ENCODE measurements at regions not wholly inside any gene's neighbourhood (a gene's known extent, or its start where the extent isn't known, plus 50 kb on each side); places are given as distances from the start of the nearest gene placed in this dataset.

DNA sequence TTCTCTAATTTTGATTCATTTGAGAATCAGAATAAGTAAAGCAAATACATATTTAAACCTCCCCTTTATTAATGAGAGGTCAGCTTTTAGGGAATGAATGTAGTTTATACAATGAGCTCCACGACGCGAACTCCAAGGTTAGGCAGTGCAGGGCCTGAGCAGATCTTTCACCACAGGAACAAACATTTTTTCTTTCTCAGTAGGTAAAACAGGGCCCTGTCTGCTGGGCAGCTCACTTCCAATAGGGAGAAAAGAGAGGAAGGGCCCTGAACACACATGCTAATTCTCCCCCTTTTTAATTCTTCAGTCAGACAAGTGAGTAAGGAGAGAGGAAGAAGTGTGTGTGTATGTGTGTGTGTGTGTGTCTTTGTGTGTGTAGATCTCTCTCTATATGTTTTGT lies 682.4 kb upstream of the TMEFF2 start:
- no peak overlapping the region for H3K9ac ChIP-seq (ENCODE audit: control insufficient read depth, insufficient read depth, low read length)
- BruUV-seq (replicated peaks), result no TSS peak
- intact Hi-C loops (cut with micrococcal nuclease; ENCODE audit: unreplicated experiment), result no loop called here
- no peaks in the 10 kb centered on the region for H3K27me3 ChIP-seq (replicated peaks in 1 of 2; ENCODE audit: control insufficient read depth in 2 of 2, insufficient read depth in 2 of 2, low read length in 1 of 2)
- H3K79me2 ChIP-seq (ENCODE audit: control insufficient read depth, insufficient read depth, low read length), result no peaks in the 10 kb centered on the region
- H3K36me3 ChIP-seq (ENCODE audit: control insufficient read depth in 2 of 2, insufficient read depth in 2 of 2, low read length in 1 of 2), result no peaks in the 10 kb centered on the region
- CTCF ChIA-PET, result no interaction called here
- in situ Hi-C loops (cut with MboI), result no loop called here
- no peak for ATAC-seq
- no peak overlapping the region for H3K4me2 ChIP-seq (ENCODE audit: control insufficient read depth, insufficient read depth)
- TF ChIP-seq, protein P1, sequence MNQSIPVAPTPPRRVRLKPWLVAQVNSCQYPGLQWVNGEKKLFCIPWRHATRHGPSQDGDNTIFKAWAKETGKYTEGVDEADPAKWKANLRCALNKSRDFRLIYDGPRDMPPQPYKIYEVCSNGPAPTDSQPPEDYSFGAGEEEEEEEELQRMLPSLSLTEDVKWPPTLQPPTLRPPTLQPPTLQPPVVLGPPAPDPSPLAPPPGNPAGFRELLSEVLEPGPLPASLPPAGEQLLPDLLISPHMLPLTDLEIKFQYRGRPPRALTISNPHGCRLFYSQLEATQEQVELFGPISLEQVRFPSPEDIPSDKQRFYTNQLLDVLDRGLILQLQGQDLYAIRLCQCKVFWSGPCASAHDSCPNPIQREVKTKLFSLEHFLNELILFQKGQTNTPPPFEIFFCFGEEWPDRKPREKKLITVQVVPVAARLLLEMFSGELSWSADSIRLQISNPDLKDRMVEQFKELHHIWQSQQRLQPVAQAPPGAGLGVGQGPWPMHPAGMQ (IDR thresholded peaks at IDR 0.05; ENCODE audit: borderline replicate concordance), result no peak
- FAIRE-seq, result no peak
- no peaks in the 10 kb centered on the region for H3K4me1 ChIP-seq (ENCODE audit: control insufficient read depth, insufficient read depth, low read length)
- SMC1A ChIA-PET (ENCODE audit: uncharacterized antibody, unreplicated experiment), result no interaction called here
- RAD21 ChIA-PET (ENCODE audit: unreplicated experiment), result no interaction called here
- 40% methylated on average over 3 of the region's 3 CpGs for WGBS (ENCODE audit: insufficient coverage, insufficient replicate concordance, low lambda C conversion rate, missing lambda C conversion rate)
- no peak overlapping the region for H3K27ac ChIP-seq (ENCODE audit: control insufficient read depth, insufficient read depth)
- POLR2A ChIA-PET, result no interaction called here
- no peaks in the 10 kb centered on the region for H4K20me1 ChIP-seq (ENCODE audit: control insufficient read depth, insufficient read depth)
- no peak overlapping the region for H3K4me3 ChIP-seq
- no peak for DNase-seq (ENCODE audit: low read depth, low spot score)
- no peak overlapping the region for H2AFZ ChIP-seq (ENCODE audit: control insufficient read depth, low read depth, low read length)
- H3K9me3 ChIP-seq (replicated peaks; ENCODE audit: control insufficient read depth, insufficient read depth, low read length), result no peaks in the 10 kb centered on the region

DNA sequence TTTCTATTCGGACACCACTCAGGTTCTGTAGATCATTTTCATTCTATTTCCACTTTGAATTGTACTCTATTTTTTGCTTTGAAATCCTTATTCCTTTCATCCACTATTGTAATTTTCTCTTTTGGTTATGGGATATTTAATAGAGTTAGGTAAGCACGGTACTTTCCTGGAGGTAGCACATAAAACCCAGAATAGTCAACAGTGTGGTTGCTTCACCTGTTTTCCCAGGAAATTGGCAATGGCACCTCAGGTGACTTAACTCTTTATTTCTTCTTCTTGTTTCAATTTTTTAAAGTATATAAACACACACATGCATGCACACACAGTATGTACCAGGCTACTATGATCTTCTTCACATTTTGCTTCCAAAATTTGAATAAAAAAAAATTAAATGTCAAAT lies 682.0 kb upstream of the TMEFF2 start:
- Histone ChIP-seq H3K4me3 (no peak overlapping the region), H3K79me2 (ENCODE audit: control insufficient read depth, insufficient read depth, low read length) (no peaks in the 10 kb centered on the region), H3K4me2 (ENCODE audit: control insufficient read depth, insufficient read depth) (no peak overlapping the region), H3K36me3 (ENCODE audit: control insufficient read depth in 2 of 2, insufficient read depth in 2 of 2, low read length in 1 of 2) (no peaks in the 10 kb centered on the region), H3K27me3 (replicated peaks in 1 of 2; ENCODE audit: control insufficient read depth in 2 of 2, insufficient read depth in 2 of 2, low read length in 1 of 2) (no peaks in the 10 kb centered on the region), H3K27ac (ENCODE audit: control insufficient read depth, insufficient read depth) (no peak overlapping the region), H3K4me1 (ENCODE audit: control insufficient read depth, insufficient read depth, low read length) (no peaks in the 10 kb centered on the region), H3K9ac (ENCODE audit: control insufficient read depth, insufficient read depth, low read length) (no peak overlapping the region), H2AFZ (ENCODE audit: control insufficient read depth, low read depth, low read length) (no peak overlapping the region), H3K9me3 (replicated peaks; ENCODE audit: control insufficient read depth, insufficient read depth, low read length) (no peaks in the 10 kb centered on the region), H4K20me1 (ENCODE audit: control insufficient read depth, insufficient read depth) (no peaks in the 10 kb centered on the region)
- no TSS peak for BruUV-seq (replicated peaks)
- ChIA-PET SMC1A (ENCODE audit: uncharacterized antibody, unreplicated experiment) (interaction anchor here (1.0 kb wide), 1 partner anchor 10 kb away, joined by 4 read pairs; no protein-coding TSS in a partner anchor), CTCF (no interaction called here), RAD21 (ENCODE audit: unreplicated experiment) (no interaction called here), POLR2A (no interaction called here)
- WGBS (ENCODE audit: insufficient coverage, insufficient replicate concordance, low lambda C conversion rate, missing lambda C conversion rate), result 0% methylated on average over 2 of the region's 2 CpGs
- ATAC-seq, result no peak
- DNase-seq (ENCODE audit: low read depth, low spot score), result no peak
- in situ Hi-C loops (cut with MboI) (no loop called here), intact Hi-C loops (cut with micrococcal nuclease; ENCODE audit: unreplicated experiment) (no loop called here)
- no peak for FAIRE-seq
- TF ChIP-seq ASH2L (IDR thresholded peaks at IDR 0.05; ENCODE audit: borderline replicate concordance, low read depth) (no peak), TARDBP (IDR thresholded peaks at IDR 0.05; ENCODE audit: borderline replicate concordance) (no peak), MTA3 (IDR thresholded peaks at IDR 0.05; ENCODE audit: borderline replicate concordance, low read length) (no peak), SMAD1 (IDR thresholded peaks at IDR 0.05; ENCODE audit: low read depth, partially characterized antibody) (no peak)
- TF ChIP-seq, protein P2, sequence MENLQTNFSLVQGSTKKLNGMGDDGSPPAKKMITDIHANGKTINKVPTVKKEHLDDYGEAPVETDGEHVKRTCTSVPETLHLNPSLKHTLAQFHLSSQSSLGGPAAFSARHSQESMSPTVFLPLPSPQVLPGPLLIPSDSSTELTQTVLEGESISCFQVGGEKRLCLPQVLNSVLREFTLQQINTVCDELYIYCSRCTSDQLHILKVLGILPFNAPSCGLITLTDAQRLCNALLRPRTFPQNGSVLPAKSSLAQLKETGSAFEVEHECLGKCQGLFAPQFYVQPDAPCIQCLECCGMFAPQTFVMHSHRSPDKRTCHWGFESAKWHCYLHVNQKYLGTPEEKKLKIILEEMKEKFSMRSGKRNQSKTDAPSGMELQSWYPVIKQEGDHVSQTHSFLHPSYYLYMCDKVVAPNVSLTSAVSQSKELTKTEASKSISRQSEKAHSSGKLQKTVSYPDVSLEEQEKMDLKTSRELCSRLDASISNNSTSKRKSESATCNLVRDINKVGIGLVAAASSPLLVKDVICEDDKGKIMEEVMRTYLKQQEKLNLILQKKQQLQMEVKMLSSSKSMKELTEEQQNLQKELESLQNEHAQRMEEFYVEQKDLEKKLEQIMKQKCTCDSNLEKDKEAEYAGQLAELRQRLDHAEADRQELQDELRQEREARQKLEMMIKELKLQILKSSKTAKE (IDR thresholded peaks at IDR 0.05; ENCODE audit: low read depth, poor library complexity, severe bottlenecking), result no peak
- TF ChIP-seq, protein P3, sequence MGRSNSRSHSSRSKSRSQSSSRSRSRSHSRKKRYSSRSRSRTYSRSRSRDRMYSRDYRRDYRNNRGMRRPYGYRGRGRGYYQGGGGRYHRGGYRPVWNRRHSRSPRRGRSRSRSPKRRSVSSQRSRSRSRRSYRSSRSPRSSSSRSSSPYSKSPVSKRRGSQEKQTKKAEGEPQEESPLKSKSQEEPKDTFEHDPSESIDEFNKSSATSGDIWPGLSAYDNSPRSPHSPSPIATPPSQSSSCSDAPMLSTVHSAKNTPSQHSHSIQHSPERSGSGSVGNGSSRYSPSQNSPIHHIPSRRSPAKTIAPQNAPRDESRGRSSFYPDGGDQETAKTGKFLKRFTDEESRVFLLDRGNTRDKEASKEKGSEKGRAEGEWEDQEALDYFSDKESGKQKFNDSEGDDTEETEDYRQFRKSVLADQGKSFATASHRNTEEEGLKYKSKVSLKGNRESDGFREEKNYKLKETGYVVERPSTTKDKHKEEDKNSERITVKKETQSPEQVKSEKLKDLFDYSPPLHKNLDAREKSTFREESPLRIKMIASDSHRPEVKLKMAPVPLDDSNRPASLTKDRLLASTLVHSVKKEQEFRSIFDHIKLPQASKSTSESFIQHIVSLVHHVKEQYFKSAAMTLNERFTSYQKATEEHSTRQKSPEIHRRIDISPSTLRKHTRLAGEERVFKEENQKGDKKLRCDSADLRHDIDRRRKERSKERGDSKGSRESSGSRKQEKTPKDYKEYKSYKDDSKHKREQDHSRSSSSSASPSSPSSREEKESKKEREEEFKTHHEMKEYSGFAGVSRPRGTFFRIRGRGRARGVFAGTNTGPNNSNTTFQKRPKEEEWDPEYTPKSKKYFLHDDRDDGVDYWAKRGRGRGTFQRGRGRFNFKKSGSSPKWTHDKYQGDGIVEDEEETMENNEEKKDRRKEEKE (IDR thresholded peaks at IDR 0.05), result no peak
- TF ChIP-seq, protein P4, sequence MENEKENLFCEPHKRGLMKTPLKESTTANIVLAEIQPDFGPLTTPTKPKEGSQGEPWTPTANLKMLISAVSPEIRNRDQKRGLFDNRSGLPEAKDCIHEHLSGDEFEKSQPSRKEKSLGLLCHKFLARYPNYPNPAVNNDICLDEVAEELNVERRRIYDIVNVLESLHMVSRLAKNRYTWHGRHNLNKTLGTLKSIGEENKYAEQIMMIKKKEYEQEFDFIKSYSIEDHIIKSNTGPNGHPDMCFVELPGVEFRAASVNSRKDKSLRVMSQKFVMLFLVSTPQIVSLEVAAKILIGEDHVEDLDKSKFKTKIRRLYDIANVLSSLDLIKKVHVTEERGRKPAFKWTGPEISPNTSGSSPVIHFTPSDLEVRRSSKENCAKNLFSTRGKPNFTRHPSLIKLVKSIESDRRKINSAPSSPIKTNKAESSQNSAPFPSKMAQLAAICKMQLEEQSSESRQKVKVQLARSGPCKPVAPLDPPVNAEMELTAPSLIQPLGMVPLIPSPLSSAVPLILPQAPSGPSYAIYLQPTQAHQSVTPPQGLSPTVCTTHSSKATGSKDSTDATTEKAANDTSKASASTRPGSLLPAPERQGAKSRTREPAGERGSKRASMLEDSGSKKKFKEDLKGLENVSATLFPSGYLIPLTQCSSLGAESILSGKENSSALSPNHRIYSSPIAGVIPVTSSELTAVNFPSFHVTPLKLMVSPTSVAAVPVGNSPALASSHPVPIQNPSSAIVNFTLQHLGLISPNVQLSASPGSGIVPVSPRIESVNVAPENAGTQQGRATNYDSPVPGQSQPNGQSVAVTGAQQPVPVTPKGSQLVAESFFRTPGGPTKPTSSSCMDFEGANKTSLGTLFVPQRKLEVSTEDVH (IDR thresholded peaks at IDR 0.05; ENCODE audit: low read depth, partially characterized antibody), result no peak

Measured in GM12878 (cell line).